HUDEP-2 (cell line): ENCODE measurements at regions not wholly inside any gene's neighbourhood (a gene's known extent, or its start where the extent isn't known, plus 50 kb on each side); places are given as distances from the start of the nearest gene placed in this dataset.
"Not testable (repeated sequence)": the region's sequence is repeated elsewhere in the genome, so short reads cannot be mapped to it uniquely, and the experiment has no call there.

Experiments
- DNase-seq, 76 experiments: peaks; one replicate each; lab custom pipeline; 2025; ENCODE audit not compliant: unreplicated experiment in 76 of 76; lab: John Stamatoyannopoulos, UW

DNA sequence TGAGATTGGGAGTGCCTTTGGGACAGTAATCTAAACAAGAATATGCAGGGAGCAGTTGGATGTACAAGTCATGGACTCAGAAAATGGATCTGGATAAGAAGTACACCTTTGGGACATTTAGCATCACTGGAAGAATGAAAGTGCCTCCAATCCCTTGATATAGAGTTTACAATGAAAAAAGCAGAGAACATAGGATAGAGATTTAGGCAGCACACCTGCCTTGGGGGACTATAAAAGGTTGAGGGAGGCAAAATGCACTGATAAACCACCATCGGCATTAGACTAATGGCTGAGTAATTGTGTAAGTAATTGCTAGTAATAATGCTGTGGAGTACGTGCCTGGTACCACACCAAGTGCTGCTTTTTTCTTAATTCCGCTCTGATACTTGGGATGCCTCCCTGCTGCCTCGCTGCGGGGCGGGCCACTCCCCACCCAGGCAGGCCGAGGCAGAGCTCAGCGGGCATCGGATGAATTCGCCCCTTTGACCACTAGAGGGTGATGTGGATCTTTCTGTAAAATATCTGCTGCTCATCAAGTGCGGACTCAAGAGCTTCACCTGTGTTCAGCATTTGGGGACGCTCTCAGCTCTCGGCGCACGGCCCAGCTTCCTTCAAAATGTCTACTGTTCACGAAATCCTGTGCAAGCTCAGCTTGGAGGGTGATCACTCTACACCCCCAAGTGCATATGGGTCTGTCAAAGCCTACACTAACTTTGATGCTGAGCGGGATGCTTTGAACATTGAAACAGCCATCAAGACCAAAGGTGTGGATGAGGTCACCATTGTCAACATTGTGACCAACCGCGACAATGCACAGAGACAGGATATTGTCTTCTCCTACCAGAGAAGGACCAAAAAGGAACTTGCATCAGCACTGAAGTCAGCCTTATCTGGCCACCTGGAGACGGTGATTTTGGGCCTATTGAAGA lies 99.9 kb downstream of the ANKRD18B start:
- peak in 64 of 76 experiments; percentile 5 to 83 (median 54) for DNase-seq

GRCh38 chr9:33628318-33628717 lies 104.3 kb downstream of the ANKRD18B start:
- DNase-seq: not testable (repeated sequence)

- no peak for DNase-seq
These were observed 104.9 kb downstream of the ANKRD18B start for GRCh38 chr9:33628865-33629410.

- no peak for DNase-seq
These were observed 109.6 kb downstream of the ANKRD18B start for GRCh38 chr9:33633636-33634035.

DNA sequence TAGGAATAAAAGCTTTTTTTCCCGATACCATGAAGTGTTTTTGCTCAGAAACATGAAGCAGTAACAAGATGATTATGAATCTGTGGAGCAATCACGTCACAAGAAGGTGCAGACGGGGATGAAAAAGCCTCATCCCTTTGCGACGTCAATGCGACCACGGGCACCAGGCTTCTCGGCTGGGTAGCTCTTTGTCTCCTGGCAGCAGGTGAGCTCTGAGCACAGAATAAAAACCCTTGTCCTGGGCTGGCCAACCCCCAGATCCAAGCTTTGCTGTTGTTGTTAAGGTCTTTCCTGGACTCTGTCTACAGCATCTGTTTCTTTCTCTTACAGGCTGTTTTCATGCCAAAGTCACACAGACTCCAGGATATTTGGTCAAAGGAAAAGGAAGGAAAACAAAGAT lies 113.8 kb downstream of the ANKRD18B start:
- DNase-seq: no peak

GRCh38 chr9:33638391-33638915 lies 114.4 kb downstream of the ANKRD18B start:
- DNase-seq: no peak

GRCh38 chr9:33645706-33646105 lies 121.7 kb downstream of the ANKRD18B start:
- DNase-seq: no peak

- no peak for DNase-seq
These were observed 125.4 kb downstream of the ANKRD18B start for GRCh38 chr9:33649463-33649862.

- no peak for DNase-seq
These were observed 127.1 kb downstream of the ANKRD18B start for GRCh38 chr9:33651125-33651524.

DNA sequence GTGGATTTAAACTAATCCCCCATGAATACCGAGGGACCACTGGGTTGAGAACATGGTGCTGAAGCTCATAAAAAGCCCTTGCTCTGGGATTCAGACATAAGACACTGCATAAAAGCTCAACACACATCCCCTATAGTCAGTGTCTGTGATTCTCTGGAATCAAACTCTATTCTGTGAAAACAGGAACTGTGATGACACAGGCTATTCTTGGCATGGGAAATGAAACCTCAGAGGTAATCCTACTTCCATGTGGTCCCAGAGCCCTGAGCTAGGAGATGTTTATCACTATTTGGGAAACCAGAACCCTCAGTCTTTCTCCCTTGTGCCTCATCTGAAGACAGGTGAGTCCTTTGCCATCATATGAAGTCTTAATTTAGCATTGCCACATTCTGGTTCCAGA lies 135.4 kb upstream of the PRSS3 start:
- DNase-seq: no peak

DNA sequence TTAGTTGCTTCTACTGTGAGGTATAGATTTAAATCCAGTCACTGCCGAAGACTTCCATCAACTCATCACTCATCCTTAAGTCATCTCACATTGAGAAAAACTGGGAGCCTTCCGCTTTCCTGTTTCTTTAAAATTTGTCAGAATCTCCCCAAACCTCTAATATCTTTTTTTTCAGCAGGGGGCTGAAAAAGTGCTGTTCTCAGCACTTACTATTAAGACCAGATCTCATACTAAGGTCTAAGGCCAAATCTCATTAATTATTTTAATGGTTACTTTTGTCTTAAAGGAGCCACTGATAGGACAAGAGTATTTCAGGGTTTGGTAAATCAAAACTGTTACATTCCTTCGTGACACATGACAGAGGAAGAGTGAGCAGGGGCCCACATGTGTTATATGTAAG lies 134.6 kb upstream of the PRSS3 start:
- DNase-seq: no peak

DNA sequence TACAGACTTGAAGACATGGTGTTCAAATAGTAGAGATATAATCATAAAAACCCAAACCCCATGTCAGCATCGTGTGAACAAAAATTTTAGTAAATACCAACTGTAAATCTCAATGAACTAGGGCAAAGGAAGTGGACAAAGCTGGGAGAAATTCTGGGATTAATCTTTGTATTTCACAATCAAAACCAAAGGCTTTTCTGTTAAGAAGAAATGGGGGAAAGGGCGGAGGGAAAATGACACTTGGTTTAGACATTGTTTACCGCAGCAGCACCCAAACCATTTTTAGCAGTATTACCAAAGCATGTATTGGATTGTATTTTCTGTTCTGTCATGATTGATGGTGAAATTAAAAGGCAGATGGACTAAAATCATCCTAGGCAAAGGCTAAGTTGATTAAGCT lies 134.2 kb upstream of the PRSS3 start:
- no peak for DNase-seq

DNA sequence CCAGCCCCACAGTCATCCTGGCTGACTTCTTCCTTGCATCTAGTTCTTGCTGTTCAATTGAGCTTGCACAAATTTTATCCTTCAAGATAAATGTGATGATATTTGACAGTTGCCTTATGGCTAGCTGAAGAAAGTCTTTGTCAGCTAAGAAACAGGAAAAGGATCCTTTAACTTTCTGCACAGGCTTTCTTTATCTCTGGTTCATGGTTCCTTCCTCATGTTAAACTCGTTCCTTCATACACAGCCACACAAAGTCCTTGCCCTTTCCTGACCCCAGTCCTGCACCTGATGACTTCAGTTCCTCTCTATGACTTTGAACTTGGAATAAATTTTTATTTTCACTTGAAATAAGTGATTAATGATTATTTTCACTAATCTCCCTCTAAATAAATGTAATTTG lies 132.5 kb upstream of the PRSS3 start:
- DNase-seq: no peak

GRCh38 chr9:33676194-33676745 lies 119.1 kb upstream of the PRSS3 start:
- not testable (repeated sequence) for DNase-seq

GRCh38 chr9:33676746-33677505 lies 118.4 kb upstream of the PRSS3 start:
- DNase-seq: no peak

GRCh38 chr9:33677506-33677809 lies 117.9 kb upstream of the PRSS3 start:
- no peak for DNase-seq

- no peak for DNase-seq
These were observed 117.4 kb upstream of the PRSS3 start for GRCh38 chr9:33677961-33678360.

DNA sequence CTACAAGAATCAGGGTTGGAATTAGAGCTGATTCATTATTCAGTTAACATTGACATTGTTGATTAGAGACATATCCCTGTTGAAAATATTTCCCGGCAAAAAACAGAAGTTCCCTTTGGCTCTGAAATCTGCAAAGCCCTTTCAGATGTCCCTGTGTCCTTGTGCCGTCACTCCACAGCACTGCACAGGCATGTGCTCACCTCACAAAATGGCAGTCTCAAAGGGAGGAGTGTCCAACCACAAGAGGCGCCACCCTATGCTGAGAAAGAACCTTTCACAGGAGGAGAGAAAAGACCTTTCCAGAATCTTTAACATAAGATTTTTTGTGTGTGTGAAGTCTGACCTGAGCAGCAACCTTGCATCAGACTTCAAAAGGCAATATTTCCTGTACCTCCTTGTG lies 112.8 kb upstream of the PRSS3 start:
- DNase-seq: no peak

DNA sequence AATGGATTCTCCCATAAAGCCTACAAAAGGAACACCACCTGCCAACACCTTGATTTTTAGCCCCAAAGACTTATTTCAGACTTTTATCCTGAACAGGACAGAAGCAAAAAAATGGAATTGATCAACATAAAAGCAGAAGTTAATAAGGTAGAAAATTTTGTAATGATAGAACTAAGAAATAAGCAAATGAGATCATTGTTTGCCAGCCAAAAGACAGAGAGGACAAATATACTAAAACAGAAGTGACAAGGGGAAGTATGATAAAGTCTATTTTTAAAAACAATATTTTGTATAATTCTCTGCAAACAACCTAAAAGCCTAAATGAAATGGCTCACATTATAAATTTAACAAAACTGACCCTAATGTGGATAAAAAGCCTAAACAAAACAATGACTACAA lies 110.5 kb upstream of the PRSS3 start:
- no peak for DNase-seq

DNA sequence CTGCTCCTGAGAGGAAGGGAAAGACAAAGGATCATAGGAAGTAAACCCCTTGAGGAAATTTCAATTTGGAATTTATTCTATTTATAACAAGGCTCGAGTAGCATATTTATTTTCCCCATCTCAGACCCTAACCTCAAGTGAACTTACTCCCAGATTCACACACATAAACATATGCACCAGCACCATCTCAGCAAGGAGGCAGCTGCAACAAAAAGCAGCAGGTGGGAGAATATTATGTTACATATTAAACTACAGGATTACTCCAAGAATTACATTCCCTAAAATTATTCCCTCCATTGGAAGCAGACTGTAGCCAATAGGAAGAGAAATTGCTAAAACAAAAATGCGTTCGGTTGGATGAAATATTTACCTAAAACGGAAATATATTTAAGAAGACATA lies 108.4 kb upstream of the PRSS3 start:
- DNase-seq: no peak

GRCh38 chr9:33687779-33688178 lies 107.6 kb upstream of the PRSS3 start:
- DNase-seq: peak in 20 of 76 experiments; percentile 1 to 42 (median 15)
